H1 (cell line): ENCODE measurements at regions not wholly inside any gene's neighbourhood (a gene's known extent, or its start where the extent isn't known, plus 50 kb on each side); places are given as distances from the start of the nearest gene placed in this dataset.

Source experiments
- CTCF ChIA-PET: fragments of 300-600 bp; sonication (Branson Sonifier 250); formaldehyde crosslinking; loops from one replicate; lab custom pipeline; 2021; ENCODE audit not compliant: partially characterized antibody; lab: Charles Lee
- POLR2A ChIA-PET: fragments of 300-600 bp; sonication (Branson Sonifier 250); formaldehyde crosslinking; loops from one replicate; lab custom pipeline; 2021; ENCODE audit warnings: inconsistent platforms; ENCODE audit not compliant: partially characterized antibody; lab: Charles Lee
- DNase-seq, 2 experiments: peaks; one replicate each; pipeline versions ENCODE4 v3.0.0 to v3.0.0-alpha.2; 2010 to 2022; ENCODE audit warnings: low spot score in 2 of 2, low read depth in 1 of 2, mixed read lengths in 1 of 2
- FAIRE-seq: peaks from 2 replicates; lab custom pipeline; 2011; peaks lifted over from hg19 to GRCh38; lab: Jason Lieb, UNC
- H2AFZ ChIP-seq: 2 replicates; pipeline ENCODE4 v1.8.1; 2012; ENCODE audit warnings: low read length, inconsistent platforms
- H2AK5ac ChIP-seq: 2 replicates; pipeline ENCODE4 v1.6.1; 2013; ENCODE audit warnings: low read depth, low read length
- H2BK120ac ChIP-seq: replicated peaks from 2 replicates; pipeline ENCODE3; 2013; ENCODE audit warnings: low read depth, low read length, inconsistent platforms
- H2BK12ac ChIP-seq: 2 replicates; pipeline ENCODE4 v1.6.1; 2013; ENCODE audit warnings: low read depth, low read length
- H2BK15ac ChIP-seq: 2 replicates; pipeline ENCODE4 v1.6.1; 2013; ENCODE audit warnings: low read length
- H2BK20ac ChIP-seq: 2 replicates; pipeline ENCODE4 v1.6.1; 2013; ENCODE audit warnings: low read length
- H2BK5ac ChIP-seq: 2 replicates; pipeline ENCODE4 v1.6.1; 2013; ENCODE audit warnings: low read depth, low read length
- H3K14ac ChIP-seq: 2 replicates; pipeline ENCODE4 v1.6.1; 2013; ENCODE audit warnings: inconsistent platforms; ENCODE audit not compliant: insufficient read length
- H3K18ac ChIP-seq: 2 replicates; pipeline ENCODE4 v1.6.1; 2013; ENCODE audit warnings: low read length; ENCODE audit errors: extremely low read depth
- H3K23ac ChIP-seq: 2 replicates; pipeline ENCODE4 v1.6.1; 2013; ENCODE audit warnings: inconsistent platforms; ENCODE audit not compliant: insufficient read length
- H3K23me2 ChIP-seq: 2 replicates; pipeline ENCODE4 v1.6.1; 2013; ENCODE audit warnings: low read depth, low read length
- H3K27ac ChIP-seq: 2 replicates; pipeline ENCODE4 v1.6.1; 2011; ENCODE audit warnings: low read depth, low read length, inconsistent platforms
- H3K27me3 ChIP-seq, 4 experiments: replicated peaks in 1 of 4; 1 replicate in 1 of 4; 2 replicates in 3 of 4; pipeline versions ENCODE4 v1.6.1 to v1.8.1; 2011 to 2013; ENCODE audit warnings: low read length in 3 of 4, mild to moderate bottlenecking in 3 of 4, inconsistent platforms in 2 of 4, mixed read lengths in 2 of 4, moderate library complexity in 1 of 4; ENCODE audit not compliant: control insufficient read depth in 3 of 4, insufficient read depth in 3 of 4; ENCODE audit errors: extremely low read depth in 1 of 4
- H3K36me3 ChIP-seq, 4 experiments: 2 replicates each; pipeline versions ENCODE4 v1.6.1 to v1.8.1; 2011 to 2013; ENCODE audit warnings: mild to moderate bottlenecking in 4 of 4, low read length in 3 of 4, moderate library complexity in 2 of 4, control low read depth in 1 of 4, inconsistent platforms in 1 of 4; ENCODE audit not compliant: insufficient read depth in 4 of 4, control insufficient read depth in 2 of 4
- H3K4ac ChIP-seq: replicated peaks from 2 replicates; pipeline ENCODE3; 2013; ENCODE audit warnings: low read length, low read depth, mixed read lengths, inconsistent platforms; ENCODE audit not compliant: insufficient read length
- H3K4me1 ChIP-seq, 4 experiments: replicated peaks in 1 of 4; 1 replicate in 1 of 4; 2 replicates in 3 of 4; pipeline versions ENCODE4 v1.6.1 to v1.8.1; 2011 to 2013; ENCODE audit warnings: low read length in 3 of 4, inconsistent platforms in 2 of 4, mixed read lengths in 1 of 4; ENCODE audit not compliant: insufficient read depth in 4 of 4, control insufficient read depth in 3 of 4
- H3K4me2 ChIP-seq, 2 experiments: 2 replicates each; pipeline versions ENCODE4 v1.6.1 to v1.8.1; 2011 to 2013; ENCODE audit warnings: low read depth in 2 of 2, low read length in 2 of 2, control low read depth in 1 of 2, inconsistent platforms in 1 of 2, mild to moderate bottlenecking in 1 of 2; ENCODE audit not compliant: insufficient read depth in 1 of 2
- H3K4me3 ChIP-seq, 4 experiments: fragments of 200-600, 300-600 bp in 1 of 4; sonication (generic), shearing (Covaris generic), sonication (Bioruptor Twin) in 1 of 4; 2 replicates each; pipeline versions ENCODE4 v1.5.1 to v1.8.1; 2011 to 2016; ENCODE audit warnings: low read length in 4 of 4, low read depth in 3 of 4, control low read depth in 2 of 4, inconsistent platforms in 2 of 4, mild to moderate bottlenecking in 2 of 4, mixed read lengths in 1 of 4, moderate library complexity in 1 of 4; ENCODE audit not compliant: insufficient read depth in 2 of 4; ENCODE audit errors: extremely low read depth in 1 of 4
- H3K56ac ChIP-seq: replicated peaks from 2 replicates; pipeline ENCODE3; 2013; ENCODE audit warnings: low read depth, mild to moderate bottlenecking, mixed read lengths, low read length, inconsistent platforms; ENCODE audit not compliant: insufficient read length
- H3K79me1 ChIP-seq: 2 replicates; pipeline ENCODE4 v1.6.1; 2013; ENCODE audit warnings: low read depth, low read length, control low read depth
- H3K79me2 ChIP-seq, 2 experiments: 2 replicates each; pipeline versions ENCODE4 v1.6.1 to v1.8.1; 2012 to 2013; ENCODE audit warnings: low read length in 2 of 2, mild to moderate bottlenecking in 2 of 2, inconsistent platforms in 1 of 2; ENCODE audit not compliant: insufficient read depth in 2 of 2, control insufficient read depth in 1 of 2
- H3K9ac ChIP-seq, 4 experiments: replicated peaks in 1 of 4; 1 replicate in 1 of 4; 2 replicates in 3 of 4; pipeline versions ENCODE4 v1.6.1 to v1.8.1; 2011 to 2013; ENCODE audit warnings: low read depth in 3 of 4, low read length in 3 of 4, control low read depth in 2 of 4, mild to moderate bottlenecking in 2 of 4, moderate library complexity in 2 of 4, inconsistent platforms in 1 of 4; ENCODE audit errors: extremely low read depth in 1 of 4
- H3K9me3 ChIP-seq, 2 experiments: 2 replicates each; pipeline versions ENCODE4 v1.6.1 to v1.8.1; 2012 to 2013; ENCODE audit warnings: mild to moderate bottlenecking in 2 of 2, moderate library complexity in 2 of 2, control low read depth in 1 of 2, inconsistent platforms in 1 of 2, low read depth in 1 of 2, low read length in 1 of 2, mixed read lengths in 1 of 2; ENCODE audit not compliant: insufficient read depth in 2 of 2
- H4K20me1 ChIP-seq, 2 experiments: replicated peaks in 1 of 2; 2 replicates each; pipeline versions ENCODE3 to v1.8.1; 2011 to 2013; ENCODE audit warnings: inconsistent platforms in 2 of 2, low read length in 2 of 2, mild to moderate bottlenecking in 1 of 2; ENCODE audit not compliant: insufficient read depth in 2 of 2, control insufficient read depth in 1 of 2
- H4K5ac ChIP-seq: 2 replicates; pipeline ENCODE4 v1.6.1; 2013; ENCODE audit warnings: low read length, low read depth, mixed read lengths, inconsistent platforms; ENCODE audit not compliant: insufficient read length
- H4K8ac ChIP-seq: 2 replicates; pipeline ENCODE4 v1.8.0; 2013; ENCODE audit warnings: mild to moderate bottlenecking, moderate library complexity, low read length, inconsistent platforms; ENCODE audit not compliant: insufficient read depth; ENCODE audit errors: extremely low read depth
- H4K91ac ChIP-seq: replicated peaks from 2 replicates; pipeline ENCODE3; 2013; ENCODE audit warnings: low read length, mixed read lengths, inconsistent platforms; ENCODE audit not compliant: insufficient read length
- ASH2L ChIP-seq: fragments of 200-600, 300-600 bp; sonication (generic); IDR thresholded peaks from one replicate; pipeline ENCODE4 v1.7.1; 2017; ENCODE audit warnings: low read length
- BACH1 ChIP-seq: IDR thresholded peaks from 2 replicates; pipeline ENCODE4 v1.6.1; 2012; ENCODE audit warnings: low read length, improper control_type of control experiment
- GABPA ChIP-seq: IDR thresholded peaks from 2 replicates; pipeline ENCODE4 v1.6.1; 2011; ENCODE audit warnings: mild to moderate bottlenecking, low read length, moderate library complexity, borderline replicate concordance; ENCODE audit not compliant: insufficient read depth
- JUN ChIP-seq: IDR thresholded peaks from 2 replicates; pipeline ENCODE4 v1.6.1; 2011; ENCODE audit warnings: low read depth, mild to moderate bottlenecking, improper control_type of control experiment, low read length
- POLR2AphosphoS5 ChIP-seq: IDR thresholded peaks from 2 replicates; pipeline ENCODE4 v1.6.1; 2011; ENCODE audit warnings: low read depth, low read length
- RAD21 ChIP-seq, 2 experiments: IDR thresholded peaks in 1 of 2; conservative IDR thresholded peaks in 1 of 2; 2 replicates each; pipeline ENCODE4 v1.6.1; 2011; ENCODE audit warnings: low read depth in 2 of 2, low read length in 2 of 2, improper control_type of control experiment in 1 of 2, inconsistent platforms in 1 of 2, mild to moderate bottlenecking in 1 of 2, moderate library complexity in 1 of 2
- RXRA ChIP-seq: IDR thresholded peaks from 2 replicates; pipeline ENCODE4 v1.6.1; 2011; ENCODE audit warnings: low read depth, mild to moderate bottlenecking, low read length, moderate library complexity; ENCODE audit not compliant: insufficient read depth
- SIX5 ChIP-seq: IDR thresholded peaks from 2 replicates; pipeline ENCODE4 v1.6.1; 2011; ENCODE audit warnings: mild to moderate bottlenecking, low read depth, low read length
- TBP ChIP-seq: IDR thresholded peaks from 2 replicates; pipeline ENCODE4 v1.6.1; 2011; ENCODE audit warnings: low read depth, low read length, improper control_type of control experiment
- WGBS, 2 experiments: shearing (Covaris generic) in 1 of 2; methylation state at CpG; one replicate each; pipeline versions ENCODE4 v1.1.6 to v1.1.7; 2013 to 2015; ENCODE audit warnings: low lambda C conversion rate in 2 of 2, mixed read lengths in 2 of 2, inconsistent platforms in 1 of 2, low coverage in 1 of 2, missing lambda C conversion rate in 1 of 2; ENCODE audit not compliant: insufficient replicate concordance in 2 of 2, insufficient coverage in 1 of 2, insufficient read length in 1 of 2; ENCODE audit errors: extremely low coverage in 1 of 2, missing lambda C conversion rate in 1 of 2; 5-methylcytosine and 5-hydroxymethylcytosine counted together

DNA sequence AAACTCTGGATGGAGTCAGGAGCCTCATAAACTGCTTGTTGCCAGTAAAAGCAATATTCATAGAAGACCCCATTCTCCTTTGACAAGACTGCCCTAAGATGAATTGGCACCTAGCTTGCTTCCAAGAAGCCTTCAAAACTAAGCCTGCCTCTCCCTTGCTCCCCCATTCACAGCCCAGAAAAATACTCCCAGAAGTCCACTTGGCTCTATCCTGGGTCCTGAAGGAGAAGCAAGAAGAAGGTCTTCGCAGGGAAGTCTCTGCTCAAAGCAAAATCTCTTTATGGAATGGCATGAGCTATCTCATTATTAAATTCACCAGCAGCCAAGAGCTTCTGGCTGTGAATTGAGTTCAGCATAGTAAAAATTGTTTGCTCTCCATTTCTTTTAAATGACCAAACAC lies 230.2 kb upstream of the ARRDC4 start:
- Histone ChIP-seq H3K27me3 (no peaks in the 10 kb centered on the region; a peak in 1 of 7 replicates), H3K14ac (no peak overlapping the region), H3K9me3 (no peaks in the 10 kb centered on the region), H3K4me3 (no peak overlapping the region), H2BK15ac (no peak overlapping the region), H3K27ac (no peak overlapping the region), H4K5ac (no peak overlapping the region), H2BK5ac (no peak overlapping the region), H2BK12ac (no peak overlapping the region), H4K91ac (no peak overlapping the region), H4K8ac (no peak overlapping the region), H3K56ac (no peak overlapping the region), H3K23ac (no peak overlapping the region), H3K36me3 (no peaks in the 10 kb centered on the region), H3K18ac (no peak overlapping the region), H4K20me1 (no peaks in the 10 kb centered on the region), H3K4me1 (no peaks in the 10 kb centered on the region), H2BK20ac (no peak overlapping the region), H3K4ac (no peak overlapping the region), H3K4me2 (no peak overlapping the region), H3K23me2 (no peaks in the 10 kb centered on the region), H2AFZ (no peak overlapping the region), H2BK120ac (no peak overlapping the region), H3K79me2 (no peaks in the 10 kb centered on the region), H2AK5ac (no peak overlapping the region), H3K79me1 (no peaks in the 10 kb centered on the region), H3K9ac (no peak overlapping the region)
- no peak for FAIRE-seq
- TF ChIP-seq SIX5 (no peak), ASH2L (no peak), JUN (no peak), RAD21 (IDR thresholded peaks at IDR 0.05 in 1 of 2, conservative IDR thresholded peaks at IDR 0.05 in 1 of 2; ENCODE audit: low read depth in 2 of 2, low read length in 2 of 2) (no peak), RXRA (no peak), TBP (no peak), GABPA (no peak), POLR2AphosphoS5 (no peak), BACH1 (no peak)
- ChIA-PET CTCF (no interaction called here), POLR2A (no interaction called here)
- WGBS, 2 experiments = 100% methylated on average over 1 of the region's 1 CpG; no CpG with 5 or more reads in 1 of the 2 experiments
- no peak for DNase-seq
